ENCODE measurements at regions not wholly inside any gene's neighbourhood (a gene's known extent, or its start where the extent isn't known, plus 50 kb on each side); places are given as distances from the start of the nearest gene placed in this dataset.

DNA sequence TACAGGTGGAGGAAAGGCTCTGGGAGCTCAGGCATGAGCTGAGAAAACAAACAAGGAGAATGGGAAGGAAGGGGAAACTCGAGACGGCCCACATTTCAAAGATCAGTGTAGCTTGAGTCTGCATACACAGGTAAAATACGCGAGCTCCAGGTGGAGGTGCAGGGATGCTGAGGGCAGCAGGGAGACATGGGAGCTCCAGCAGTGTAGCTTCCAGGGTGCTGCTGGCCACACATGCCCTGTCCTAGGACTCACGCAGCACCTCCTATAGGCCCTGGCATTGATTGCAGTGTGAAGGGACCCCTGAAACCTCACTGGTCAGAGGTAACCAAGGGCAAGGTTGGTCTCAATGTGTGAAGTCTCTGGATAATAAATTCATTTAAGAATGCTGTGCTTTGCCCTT lies 362.8 kb upstream of the HS6ST1 start:
- H2AFZ ChIP-seq (ENCODE audit: control insufficient read depth, low read length) = no peak overlapping the region
- H3K4me2 ChIP-seq (ENCODE audit: control insufficient read depth, extremely low read depth, insufficient read depth, low read depth, low read length) = no peak overlapping the region
- H3K9me1 ChIP-seq (ENCODE audit: control insufficient read depth, extremely low read depth, insufficient read depth, low read length) = no peaks in the 10 kb centered on the region
- TF ChIP-seq, protein P1, sequence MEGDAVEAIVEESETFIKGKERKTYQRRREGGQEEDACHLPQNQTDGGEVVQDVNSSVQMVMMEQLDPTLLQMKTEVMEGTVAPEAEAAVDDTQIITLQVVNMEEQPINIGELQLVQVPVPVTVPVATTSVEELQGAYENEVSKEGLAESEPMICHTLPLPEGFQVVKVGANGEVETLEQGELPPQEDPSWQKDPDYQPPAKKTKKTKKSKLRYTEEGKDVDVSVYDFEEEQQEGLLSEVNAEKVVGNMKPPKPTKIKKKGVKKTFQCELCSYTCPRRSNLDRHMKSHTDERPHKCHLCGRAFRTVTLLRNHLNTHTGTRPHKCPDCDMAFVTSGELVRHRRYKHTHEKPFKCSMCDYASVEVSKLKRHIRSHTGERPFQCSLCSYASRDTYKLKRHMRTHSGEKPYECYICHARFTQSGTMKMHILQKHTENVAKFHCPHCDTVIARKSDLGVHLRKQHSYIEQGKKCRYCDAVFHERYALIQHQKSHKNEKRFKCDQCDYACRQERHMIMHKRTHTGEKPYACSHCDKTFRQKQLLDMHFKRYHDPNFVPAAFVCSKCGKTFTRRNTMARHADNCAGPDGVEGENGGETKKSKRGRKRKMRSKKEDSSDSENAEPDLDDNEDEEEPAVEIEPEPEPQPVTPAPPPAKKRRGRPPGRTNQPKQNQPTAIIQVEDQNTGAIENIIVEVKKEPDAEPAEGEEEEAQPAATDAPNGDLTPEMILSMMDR (optimal IDR thresholded peaks at IDR 0.05 in 1 of 3, IDR thresholded peaks at IDR 0.05 in 1 of 3, conservative IDR thresholded peaks at IDR 0.05 in 1 of 3; ENCODE audit: extremely low read depth in 1 of 3, insufficient read depth in 2 of 3, low read length in 3 of 3) = no peak
- TF ChIP-seq EZH2 (IDR thresholded peaks at IDR 0.05; ENCODE audit: low read length) = no peak
- no peaks in the 10 kb centered on the region for H3K4me1 ChIP-seq (ENCODE audit: control insufficient read depth, extremely low read depth, insufficient read depth, low read length)
- no peak overlapping the region for H3K9ac ChIP-seq (ENCODE audit: control insufficient read depth, extremely low read depth, insufficient read depth, low read length)
- dilution Hi-C loops (cut with MboI; ENCODE audit: extremely low pct_ligation_motif_present, low sequenced_read_pairs) = no loop called here
- H3K9me3 ChIP-seq (ENCODE audit: control insufficient read depth, low read depth, low read length) = no peaks in the 10 kb centered on the region
- DNase-seq (ENCODE audit: low read depth, low spot score) (no peak), FAIRE-seq (no peak)
- no peaks in the 10 kb centered on the region for H4K20me1 ChIP-seq (ENCODE audit: control insufficient read depth, extremely low read depth, insufficient read depth, low read length)
- H3K27ac ChIP-seq (ENCODE audit: control insufficient read depth, insufficient read depth, low read length) = no peak overlapping the region
- H3K36me3 ChIP-seq (ENCODE audit: control insufficient read depth in 2 of 2, extremely low read depth in 1 of 2, insufficient read depth in 2 of 2, low read length in 2 of 2) = no peaks in the 10 kb centered on the region
- H3K79me2 ChIP-seq (ENCODE audit: control insufficient read depth, insufficient read depth, low read length) = no peaks in the 10 kb centered on the region
- H3K4me3 ChIP-seq (ENCODE audit: control insufficient read depth in 2 of 3, extremely low read depth in 1 of 3, insufficient read depth in 2 of 3, low read depth in 1 of 3, low read length in 3 of 3) = no peak overlapping the region
- no peaks in the 10 kb centered on the region for H3K27me3 ChIP-seq (ENCODE audit: control insufficient read depth, extremely low read depth, insufficient read depth, low read length)

DNA sequence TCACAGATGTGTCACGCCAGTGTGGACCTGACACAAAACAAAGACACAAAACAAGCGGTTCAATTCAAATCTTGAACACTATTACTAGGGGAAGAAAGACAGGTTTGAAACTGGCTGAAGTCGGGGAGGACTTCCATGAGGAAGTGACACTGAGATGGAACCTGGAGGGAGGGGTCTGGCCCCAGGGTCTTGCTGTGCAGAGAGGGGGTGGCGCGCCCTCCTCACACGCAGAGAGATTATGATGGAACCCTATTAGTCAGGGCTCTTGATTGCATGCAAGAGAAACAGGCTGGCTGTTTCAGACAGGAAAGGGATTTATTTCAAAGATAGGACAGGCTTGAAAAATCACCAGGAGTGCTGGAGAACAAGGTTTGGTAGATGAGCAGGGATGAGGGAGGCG lies 363.6 kb upstream of the HS6ST1 start:
- H4K20me1 ChIP-seq (ENCODE audit: control insufficient read depth, extremely low read depth, insufficient read depth, low read length) = no peaks in the 10 kb centered on the region
- no peak overlapping the region for H3K4me2 ChIP-seq (ENCODE audit: control insufficient read depth, extremely low read depth, insufficient read depth, low read depth, low read length)
- no peak overlapping the region for H3K4me3 ChIP-seq (ENCODE audit: control insufficient read depth in 2 of 3, extremely low read depth in 1 of 3, insufficient read depth in 2 of 3, low read depth in 1 of 3, low read length in 3 of 3)
- no peak overlapping the region for H3K27ac ChIP-seq (ENCODE audit: control insufficient read depth, insufficient read depth, low read length)
- TF ChIP-seq, protein P1 (optimal IDR thresholded peaks at IDR 0.05 in 1 of 3, IDR thresholded peaks at IDR 0.05 in 1 of 3, conservative IDR thresholded peaks at IDR 0.05 in 1 of 3; ENCODE audit: extremely low read depth in 1 of 3, insufficient read depth in 2 of 3, low read length in 3 of 3) = no peak
- no peak for TF ChIP-seq EZH2 (IDR thresholded peaks at IDR 0.05; ENCODE audit: low read length)
- FAIRE-seq (no peak), DNase-seq (ENCODE audit: low read depth, low spot score) (no peak)
- H3K4me1 ChIP-seq (ENCODE audit: control insufficient read depth, extremely low read depth, insufficient read depth, low read length) = no peaks in the 10 kb centered on the region
- no peak overlapping the region for H2AFZ ChIP-seq (ENCODE audit: control insufficient read depth, low read length)
- no peaks in the 10 kb centered on the region for H3K27me3 ChIP-seq (ENCODE audit: control insufficient read depth, extremely low read depth, insufficient read depth, low read length)
- H3K9ac ChIP-seq (ENCODE audit: control insufficient read depth, extremely low read depth, insufficient read depth, low read length) = no peak overlapping the region
- no peaks in the 10 kb centered on the region for H3K36me3 ChIP-seq (ENCODE audit: control insufficient read depth in 2 of 2, extremely low read depth in 1 of 2, insufficient read depth in 2 of 2, low read length in 2 of 2)
- no peaks in the 10 kb centered on the region for H3K9me3 ChIP-seq (ENCODE audit: control insufficient read depth, low read depth, low read length)
- dilution Hi-C loops (cut with MboI; ENCODE audit: extremely low pct_ligation_motif_present, low sequenced_read_pairs) = no loop called here
- no peaks in the 10 kb centered on the region for H3K9me1 ChIP-seq (ENCODE audit: control insufficient read depth, extremely low read depth, insufficient read depth, low read length)
- H3K79me2 ChIP-seq (ENCODE audit: control insufficient read depth, insufficient read depth, low read length) = no peaks in the 10 kb centered on the region
